Neural cell (in vitro differentiated cells): ENCODE measurements at regions not wholly inside any gene's neighbourhood (a gene's known extent, or its start where the extent isn't known, plus 50 kb on each side); places are given as distances from the start of the nearest gene placed in this dataset.

Experiments used
- H2AFZ ChIP-seq: fragments of 200-600, 300-800 bp; sonication (generic), shearing (Covaris generic); 2 replicates; pipeline ENCODE4 v1.6.0; 2014; ENCODE audit warnings: low read depth, mild to moderate bottlenecking, antibody characterized with exemption, low read length, moderate library complexity
- H3F3A ChIP-seq: fragments of 200-600 bp; shearing (Covaris generic); 2 replicates; pipeline ENCODE4 v1.6.1; 2016; ENCODE audit warnings: mild to moderate bottlenecking, moderate library complexity, mixed read lengths, antibody characterized with exemption, low read length; ENCODE audit not compliant: insufficient read depth, poor library complexity, severe bottlenecking
- H3K27ac ChIP-seq: fragments of 200-600, 300-800 bp; sonication (generic), shearing (Covaris generic); 2 replicates; pipeline ENCODE4 v1.5.1; 2014; ENCODE audit warnings: mild to moderate bottlenecking, low read length, moderate library complexity
- H3K27me3 ChIP-seq: fragments of 300-800, 200-600 bp; sonication (generic), shearing (Covaris generic); 2 replicates; pipeline ENCODE4 v1.6.0; 2014; ENCODE audit warnings: mild to moderate bottlenecking, low read depth, low read length, moderate library complexity; ENCODE audit not compliant: insufficient read depth
- H3K36me3 ChIP-seq: fragments of 300-800, 200-600 bp; sonication (generic), shearing (Covaris generic); 2 replicates; pipeline ENCODE4 v1.5.1; 2014; ENCODE audit warnings: mild to moderate bottlenecking, antibody characterized with exemption, low read length, moderate library complexity; ENCODE audit not compliant: insufficient read depth
- H3K4me2 ChIP-seq: fragments of 300-800, 200-600 bp; sonication (generic), shearing (Covaris generic); 2 replicates; pipeline ENCODE4 v1.6.0; 2014; ENCODE audit warnings: mild to moderate bottlenecking, low read length
- H3K4me3 ChIP-seq: fragments of 300-800, 200-600 bp; sonication (generic), shearing (Covaris generic); 2 replicates; pipeline ENCODE4 v1.5.1; 2014; ENCODE audit warnings: mild to moderate bottlenecking, low read length, moderate library complexity
- H3K79me2 ChIP-seq: fragments of 200-600 bp; shearing (Covaris generic); replicated peaks from 2 replicates; pipeline ENCODE4 v1.6.0; 2014; ENCODE audit warnings: mild to moderate bottlenecking, low read length, moderate library complexity; ENCODE audit not compliant: insufficient read depth
- H3K9ac ChIP-seq: fragments of 300-800, 200-600 bp; sonication (generic), shearing (Covaris generic); 2 replicates; pipeline ENCODE4 v1.6.1; 2016; ENCODE audit warnings: mild to moderate bottlenecking, low read length, mixed read lengths
- H3K9me2 ChIP-seq: fragments of 200-600 bp; shearing (Covaris generic); 2 replicates; pipeline ENCODE4 v1.6.1; 2016; ENCODE audit warnings: mild to moderate bottlenecking, low read length, mixed read lengths; ENCODE audit not compliant: insufficient read depth
- H3K9me3 ChIP-seq: fragments of 200-600, 300-800 bp; sonication (generic), shearing (Covaris generic); 2 replicates; pipeline ENCODE4 v1.6.1; 2016; ENCODE audit warnings: mild to moderate bottlenecking, mixed run types, low read length, moderate library complexity, mixed read lengths
- H4K20me1 ChIP-seq: fragments of 200-600 bp; shearing (Covaris generic); 2 replicates; pipeline ENCODE4 v1.6.1; 2016; ENCODE audit warnings: mild to moderate bottlenecking, mixed run types; ENCODE audit not compliant: insufficient read depth
- EP300 ChIP-seq: fragments of 450-650 bp; conservative IDR thresholded peaks from 2 replicates; pipeline ENCODE4 v1.6.1; 2014; ENCODE audit warnings: antibody characterized with exemption, mild to moderate bottlenecking, moderate library complexity; ENCODE audit not compliant: poor library complexity, severe bottlenecking
- EZH2 ChIP-seq: fragments of 200-600, 300-800 bp; shearing (Covaris generic), sonication (generic); IDR thresholded peaks from 2 replicates; pipeline ENCODE4 v1.6.1; 2014; ENCODE audit warnings: antibody characterized with exemption, low read length, borderline replicate concordance, mild to moderate bottlenecking; ENCODE audit not compliant: insufficient read depth, poor library complexity, severe bottlenecking
- MXI1 ChIP-seq: fragments of 450-650 bp; conservative IDR thresholded peaks from 2 replicates; pipeline ENCODE4 v1.6.1; 2014; ENCODE audit warnings: antibody characterized with exemption, mild to moderate bottlenecking; ENCODE audit not compliant: poor library complexity, severe bottlenecking
- POLR2AphosphoS5 ChIP-seq: IDR thresholded peaks from 2 replicates; pipeline ENCODE4 v1.6.1; 2012
- RAD21 ChIP-seq: fragments of 450-650 bp; conservative IDR thresholded peaks from 2 replicates; pipeline ENCODE4 v1.6.1; 2014; ENCODE audit warnings: antibody characterized with exemption, mild to moderate bottlenecking, moderate library complexity
- SMC3 ChIP-seq: fragments of 450-650 bp; conservative IDR thresholded peaks from 2 replicates; pipeline ENCODE4 v1.6.1; 2014; ENCODE audit warnings: antibody characterized with exemption, mild to moderate bottlenecking, moderate library complexity; ENCODE audit not compliant: poor library complexity
- TAF1 ChIP-seq: IDR thresholded peaks from 2 replicates; pipeline ENCODE4 v1.6.1; 2012; ENCODE audit warnings: low read depth
- TF ChIP-seq, protein P1 (sequence below): fragments of 450-650 bp; IDR thresholded peaks from 2 replicates; pipeline ENCODE4 v1.5.1; 2014; ENCODE audit warnings: antibody characterized with exemption, mild to moderate bottlenecking, moderate library complexity; ENCODE audit not compliant: poor library complexity, severe bottlenecking
- TF ChIP-seq, protein P2 (sequence below): IDR thresholded peaks from 2 replicates; pipeline ENCODE4 v1.6.1; 2012; ENCODE audit warnings: borderline replicate concordance

- H3K9ac ChIP-seq, result no peak overlapping the region
- H3K9me3 ChIP-seq, result peaks cover 13% of the 10 kb centered on the region
- no peaks in the 10 kb centered on the region for H3K79me2 ChIP-seq
- H2AFZ ChIP-seq, result no peak overlapping the region
- no peaks in the 10 kb centered on the region for H4K20me1 ChIP-seq
- H3K36me3 ChIP-seq, result no peaks in the 10 kb centered on the region
- H3K4me2 ChIP-seq, result no peak overlapping the region
- TF ChIP-seq POLR2AphosphoS5, result no peak
- TF ChIP-seq, protein P1, sequence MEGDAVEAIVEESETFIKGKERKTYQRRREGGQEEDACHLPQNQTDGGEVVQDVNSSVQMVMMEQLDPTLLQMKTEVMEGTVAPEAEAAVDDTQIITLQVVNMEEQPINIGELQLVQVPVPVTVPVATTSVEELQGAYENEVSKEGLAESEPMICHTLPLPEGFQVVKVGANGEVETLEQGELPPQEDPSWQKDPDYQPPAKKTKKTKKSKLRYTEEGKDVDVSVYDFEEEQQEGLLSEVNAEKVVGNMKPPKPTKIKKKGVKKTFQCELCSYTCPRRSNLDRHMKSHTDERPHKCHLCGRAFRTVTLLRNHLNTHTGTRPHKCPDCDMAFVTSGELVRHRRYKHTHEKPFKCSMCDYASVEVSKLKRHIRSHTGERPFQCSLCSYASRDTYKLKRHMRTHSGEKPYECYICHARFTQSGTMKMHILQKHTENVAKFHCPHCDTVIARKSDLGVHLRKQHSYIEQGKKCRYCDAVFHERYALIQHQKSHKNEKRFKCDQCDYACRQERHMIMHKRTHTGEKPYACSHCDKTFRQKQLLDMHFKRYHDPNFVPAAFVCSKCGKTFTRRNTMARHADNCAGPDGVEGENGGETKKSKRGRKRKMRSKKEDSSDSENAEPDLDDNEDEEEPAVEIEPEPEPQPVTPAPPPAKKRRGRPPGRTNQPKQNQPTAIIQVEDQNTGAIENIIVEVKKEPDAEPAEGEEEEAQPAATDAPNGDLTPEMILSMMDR, result no peak
- TF ChIP-seq EP300, result no peak
- no peak for TF ChIP-seq EZH2
- no peak for TF ChIP-seq MXI1
- TF ChIP-seq RAD21, result no peak
- TF ChIP-seq, protein P2, sequence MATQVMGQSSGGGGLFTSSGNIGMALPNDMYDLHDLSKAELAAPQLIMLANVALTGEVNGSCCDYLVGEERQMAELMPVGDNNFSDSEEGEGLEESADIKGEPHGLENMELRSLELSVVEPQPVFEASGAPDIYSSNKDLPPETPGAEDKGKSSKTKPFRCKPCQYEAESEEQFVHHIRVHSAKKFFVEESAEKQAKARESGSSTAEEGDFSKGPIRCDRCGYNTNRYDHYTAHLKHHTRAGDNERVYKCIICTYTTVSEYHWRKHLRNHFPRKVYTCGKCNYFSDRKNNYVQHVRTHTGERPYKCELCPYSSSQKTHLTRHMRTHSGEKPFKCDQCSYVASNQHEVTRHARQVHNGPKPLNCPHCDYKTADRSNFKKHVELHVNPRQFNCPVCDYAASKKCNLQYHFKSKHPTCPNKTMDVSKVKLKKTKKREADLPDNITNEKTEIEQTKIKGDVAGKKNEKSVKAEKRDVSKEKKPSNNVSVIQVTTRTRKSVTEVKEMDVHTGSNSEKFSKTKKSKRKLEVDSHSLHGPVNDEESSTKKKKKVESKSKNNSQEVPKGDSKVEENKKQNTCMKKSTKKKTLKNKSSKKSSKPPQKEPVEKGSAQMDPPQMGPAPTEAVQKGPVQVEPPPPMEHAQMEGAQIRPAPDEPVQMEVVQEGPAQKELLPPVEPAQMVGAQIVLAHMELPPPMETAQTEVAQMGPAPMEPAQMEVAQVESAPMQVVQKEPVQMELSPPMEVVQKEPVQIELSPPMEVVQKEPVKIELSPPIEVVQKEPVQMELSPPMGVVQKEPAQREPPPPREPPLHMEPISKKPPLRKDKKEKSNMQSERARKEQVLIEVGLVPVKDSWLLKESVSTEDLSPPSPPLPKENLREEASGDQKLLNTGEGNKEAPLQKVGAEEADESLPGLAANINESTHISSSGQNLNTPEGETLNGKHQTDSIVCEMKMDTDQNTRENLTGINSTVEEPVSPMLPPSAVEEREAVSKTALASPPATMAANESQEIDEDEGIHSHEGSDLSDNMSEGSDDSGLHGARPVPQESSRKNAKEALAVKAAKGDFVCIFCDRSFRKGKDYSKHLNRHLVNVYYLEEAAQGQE, result no peak
- no peak for TF ChIP-seq SMC3
- TF ChIP-seq TAF1, result no peak
- H3K4me3 ChIP-seq, result no peak overlapping the region
- no peak overlapping the region for H3K27ac ChIP-seq
- peaks cover 85% of the 10 kb centered on the region for H3K27me3 ChIP-seq
- H3K9me2 ChIP-seq, result no peaks in the 10 kb centered on the region
- no peaks in the 10 kb centered on the region for H3F3A ChIP-seq
Observed at GRCh38 chr12:107306141-107306659, 212.9 kb upstream of the CRY1 start.

- no peak overlapping the region for H3K4me2 ChIP-seq
- TF ChIP-seq SMC3 (no peak), TAF1 (no peak), EP300 (no peak), POLR2AphosphoS5 (no peak), MXI1 (no peak), RAD21 (no peak)
- TF ChIP-seq, protein P2, result no peak
- TF ChIP-seq, protein P1, result no peak
- H3K27me3 ChIP-seq, result peaks cover 83% of the 10 kb centered on the region
- H4K20me1 ChIP-seq, result no peaks in the 10 kb centered on the region
- H3K9me2 ChIP-seq, result no peaks in the 10 kb centered on the region
- no peaks in the 10 kb centered on the region for H3K79me2 ChIP-seq
- H3F3A ChIP-seq, result no peaks in the 10 kb centered on the region
- no peak overlapping the region for H3K27ac ChIP-seq
- H2AFZ ChIP-seq, result no peak overlapping the region
- H3K36me3 ChIP-seq, result no peaks in the 10 kb centered on the region
- no peak overlapping the region for H3K9ac ChIP-seq
- peaks cover 13% of the 10 kb centered on the region for H3K9me3 ChIP-seq
- H3K4me3 ChIP-seq, result no peak overlapping the region
Observed at GRCh38 chr12:107308310-107308709, 215.0 kb upstream of the CRY1 start.
